HG03066 (cell line): ENCODE measurements at regions not wholly inside any gene's neighbourhood (a gene's known extent, or its start where the extent isn't known, plus 50 kb on each side); places are given as distances from the start of the nearest gene placed in this dataset.

ENCODE experiments used
- ATAC-seq: cut with Tn5 transposase; IDR thresholded peaks from one replicate; pipeline ENCODE4 v1.9.1; 2021; ENCODE audit warnings: low read depth; ENCODE audit not compliant: unreplicated experiment

DNA sequence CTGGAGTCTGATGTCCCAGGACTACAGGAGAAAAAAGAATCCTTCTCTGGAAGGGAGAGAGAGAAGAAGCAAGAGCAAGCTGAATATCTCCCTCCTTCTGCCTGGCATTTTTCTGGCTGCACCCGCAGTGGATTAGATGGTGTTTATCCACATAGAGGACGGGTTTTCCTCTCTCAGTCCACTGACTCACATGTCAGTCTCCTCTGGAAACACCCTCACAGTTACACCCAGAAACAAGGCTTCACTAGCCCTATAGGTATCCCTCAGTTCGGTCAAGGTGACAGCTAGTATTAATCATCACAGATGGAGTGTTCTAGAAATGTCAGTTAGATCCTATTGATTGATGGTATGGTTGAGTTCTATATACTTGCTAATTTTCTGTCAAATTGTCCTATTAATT lies 87.9 kb downstream of the RHOU start:
- ATAC-seq: no peak

DNA sequence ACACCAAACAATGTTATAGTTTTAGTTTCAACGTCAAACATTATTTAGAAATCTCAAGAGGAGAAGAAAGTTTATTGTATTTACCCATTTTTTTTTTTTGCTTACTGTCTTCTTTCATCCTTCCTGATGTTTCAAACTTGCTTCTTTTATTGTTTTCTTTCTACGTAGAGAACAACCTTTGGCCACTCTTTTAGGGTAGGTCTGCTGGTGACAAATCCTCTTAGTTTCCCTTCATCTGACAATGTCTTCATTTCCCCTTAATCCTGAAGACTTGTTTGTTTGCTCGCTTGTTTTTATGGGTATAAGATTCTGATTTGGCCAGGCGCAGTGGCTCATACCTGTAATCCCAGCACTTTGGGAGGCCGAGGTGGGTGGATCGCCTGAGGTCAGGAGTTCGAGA lies 89.1 kb downstream of the RHOU start:
- ATAC-seq: no peak

DNA sequence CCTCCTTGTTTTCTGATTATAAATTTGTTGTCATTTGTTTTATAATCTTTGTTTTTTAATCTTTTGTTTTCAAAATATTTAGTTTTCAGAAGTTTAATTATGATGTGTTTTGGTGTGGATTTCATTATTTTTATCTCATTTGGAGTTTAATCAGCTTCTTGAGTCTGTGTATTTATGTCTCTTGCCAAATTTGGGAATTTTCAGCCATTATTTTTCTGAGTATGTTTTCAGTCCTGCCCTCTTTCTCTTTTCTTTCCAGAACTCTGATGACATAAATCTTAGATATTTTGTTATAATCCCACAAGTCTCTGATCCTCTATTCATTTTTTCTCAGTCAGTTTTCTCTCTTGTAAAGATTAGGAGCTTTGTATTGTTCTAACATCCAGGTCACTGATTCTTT lies 89.8 kb downstream of the RHOU start:
- no peak for ATAC-seq

GRCh38 chr1:228825840-228826484 lies 90.7 kb downstream of the RHOU start:
- peak; percentile 70 for ATAC-seq

- no peak for ATAC-seq
Observed at GRCh38 chr1:228827019-228827418, 91.7 kb downstream of the RHOU start.

- no peak for ATAC-seq
Observed at GRCh38 chr1:228828151-228828550, 92.9 kb downstream of the RHOU start.

- ATAC-seq: no peak
Observed at GRCh38 chr1:228830185-228830953, 95.1 kb downstream of the RHOU start.

- peak; percentile 81 for ATAC-seq
Observed at GRCh38 chr1:228830954-228831481, 95.7 kb downstream of the RHOU start.

GRCh38 chr1:228833911-228834688 lies 98.8 kb downstream of the RHOU start:
- no peak for ATAC-seq

- ATAC-seq: no peak
Observed at GRCh38 chr1:228835456-228835855, 100.2 kb downstream of the RHOU start.

DNA sequence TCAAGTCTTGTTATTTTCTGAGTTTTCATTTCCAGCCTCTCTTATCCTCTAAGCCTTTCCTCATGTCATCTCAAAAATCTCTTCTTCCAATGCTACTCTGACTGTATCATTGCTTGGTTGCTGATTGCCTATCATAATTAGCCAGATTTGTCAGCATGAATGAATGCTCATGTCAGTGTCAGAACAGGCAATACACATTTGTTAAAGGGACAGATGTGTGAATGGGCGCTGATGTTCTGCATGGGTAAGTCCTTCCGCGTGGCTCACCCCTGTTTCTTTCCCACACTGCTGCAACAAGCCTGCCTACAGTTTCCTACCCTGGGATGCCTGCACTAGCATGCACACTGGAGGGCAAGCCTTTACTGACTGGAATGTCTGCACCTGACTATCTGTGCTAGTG lies 100.6 kb downstream of the RHOU start:
- no peak for ATAC-seq

DNA sequence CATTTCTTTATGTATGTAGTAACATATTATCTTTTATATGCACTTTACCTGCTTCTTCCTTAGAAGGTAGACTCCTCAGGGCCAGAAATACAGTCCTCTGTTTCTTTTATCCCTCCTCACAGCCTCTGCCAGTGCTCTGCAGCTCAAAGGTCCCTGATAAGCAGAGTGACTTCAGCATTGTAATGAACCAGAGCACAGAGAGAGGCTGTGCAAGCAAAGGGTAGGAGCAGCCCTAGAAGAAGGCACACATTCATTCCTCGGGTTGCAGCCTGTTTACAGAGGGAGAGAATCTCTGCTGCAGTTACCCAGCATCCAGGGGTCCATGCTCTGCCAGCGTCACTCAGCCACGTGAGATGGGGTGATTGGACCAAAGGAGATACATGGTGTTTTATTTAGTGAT lies 101.1 kb downstream of the RHOU start:
- no peak for ATAC-seq

- no peak for ATAC-seq
Observed at GRCh38 chr1:228837032-228837431, 101.8 kb downstream of the RHOU start.

DNA sequence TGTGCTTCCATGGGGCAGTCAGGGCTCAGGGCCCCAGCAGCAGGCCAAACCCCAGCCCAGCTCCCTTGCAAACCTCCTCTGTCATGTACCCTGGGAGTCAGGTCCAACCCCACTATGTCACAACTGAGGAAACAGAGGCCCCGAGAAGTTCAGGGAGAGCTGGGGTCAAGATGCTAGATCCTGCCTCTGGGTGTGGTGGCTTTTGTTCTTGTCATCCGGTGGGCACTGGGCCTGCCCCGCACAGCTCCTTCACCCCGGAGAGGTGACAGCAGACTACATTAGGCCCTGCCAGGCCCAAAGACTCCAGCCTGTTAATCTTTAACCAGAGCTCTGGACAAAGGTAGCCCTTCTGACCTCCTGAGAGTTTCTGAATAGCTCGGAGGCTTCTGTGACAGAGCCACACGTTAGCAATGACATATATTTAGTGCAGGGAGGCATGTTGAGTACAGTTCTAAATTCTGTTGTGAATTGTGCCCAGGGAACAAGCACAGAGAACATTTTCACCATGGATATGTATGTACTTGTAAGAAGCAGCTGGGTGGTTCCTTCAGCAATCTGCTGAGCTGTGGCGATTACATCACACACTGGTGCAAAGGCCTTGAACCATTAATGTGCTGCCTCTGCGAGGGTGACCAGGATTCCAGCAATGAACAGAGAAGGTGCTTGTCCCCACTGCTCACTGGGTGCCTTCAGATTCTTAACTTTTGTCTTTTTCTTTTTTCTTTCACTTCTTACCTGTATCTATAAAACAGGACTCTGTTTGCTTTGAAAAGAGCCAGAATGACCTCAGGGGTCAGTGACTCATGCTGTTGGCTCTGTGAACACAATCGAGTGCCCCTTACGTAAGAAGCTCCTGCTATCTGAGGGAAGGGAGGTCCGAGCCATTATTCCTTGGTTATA lies 102.8 kb downstream of the RHOU start:
- ATAC-seq: peak; percentile 82

DNA sequence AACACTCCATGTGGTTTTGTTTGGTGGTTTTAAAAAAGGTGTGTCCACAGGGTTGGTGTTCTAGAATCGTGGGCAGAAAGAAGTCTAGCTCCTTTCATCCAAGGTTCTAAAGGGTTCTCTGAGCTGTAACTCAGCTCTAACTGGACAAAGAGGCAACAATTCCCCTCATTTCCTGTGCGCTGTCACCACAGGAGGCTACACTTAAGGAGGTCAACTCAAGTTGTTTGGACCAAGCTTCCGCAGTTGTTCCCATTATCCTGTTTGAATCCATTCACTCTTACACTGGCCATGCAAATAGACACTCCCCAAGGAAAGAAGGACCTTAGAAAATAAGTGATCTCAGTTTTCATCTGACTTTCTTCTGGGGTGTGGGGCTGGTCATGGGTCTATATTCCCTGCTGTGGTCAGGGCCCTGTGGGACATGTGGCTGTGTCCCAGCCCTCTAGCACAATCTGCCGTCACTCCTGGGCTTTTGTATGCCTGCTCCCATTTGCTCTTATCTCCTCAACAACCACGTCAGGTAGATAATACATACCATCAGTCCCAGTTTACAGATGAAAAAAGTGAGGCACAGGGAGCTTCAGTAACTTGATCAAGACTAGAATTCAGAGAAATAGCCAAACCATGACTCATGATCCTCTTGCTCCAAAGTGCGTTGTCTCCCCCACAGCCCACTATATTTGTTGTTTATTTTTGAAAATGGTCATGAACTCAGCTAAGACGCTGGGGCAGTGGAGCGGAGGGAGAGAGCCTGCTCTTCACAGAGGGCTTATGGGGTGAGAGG lies 103.6 kb downstream of the RHOU start:
- ATAC-seq: no peak

GRCh38 chr1:228839656-228840055 lies 104.4 kb downstream of the RHOU start:
- no peak for ATAC-seq

DNA sequence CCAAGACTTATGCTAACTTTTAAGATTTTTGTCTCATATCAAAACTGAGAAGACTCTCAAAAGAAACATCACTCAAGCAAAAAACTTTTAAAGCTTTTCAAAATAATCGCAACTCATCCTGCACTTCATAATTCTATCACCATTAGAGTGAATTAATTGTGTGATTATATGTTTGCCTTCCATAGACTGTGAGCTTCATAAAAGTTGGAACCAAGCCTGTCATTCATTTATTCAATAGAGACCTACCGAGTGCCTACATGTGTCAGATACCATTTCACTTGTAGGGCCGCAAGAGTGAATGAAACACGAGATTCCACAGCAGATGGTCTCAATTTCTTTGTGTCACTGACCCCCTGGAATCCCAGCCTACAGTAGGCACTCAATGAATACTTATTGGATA lies 106.4 kb downstream of the RHOU start:
- ATAC-seq: no peak

DNA sequence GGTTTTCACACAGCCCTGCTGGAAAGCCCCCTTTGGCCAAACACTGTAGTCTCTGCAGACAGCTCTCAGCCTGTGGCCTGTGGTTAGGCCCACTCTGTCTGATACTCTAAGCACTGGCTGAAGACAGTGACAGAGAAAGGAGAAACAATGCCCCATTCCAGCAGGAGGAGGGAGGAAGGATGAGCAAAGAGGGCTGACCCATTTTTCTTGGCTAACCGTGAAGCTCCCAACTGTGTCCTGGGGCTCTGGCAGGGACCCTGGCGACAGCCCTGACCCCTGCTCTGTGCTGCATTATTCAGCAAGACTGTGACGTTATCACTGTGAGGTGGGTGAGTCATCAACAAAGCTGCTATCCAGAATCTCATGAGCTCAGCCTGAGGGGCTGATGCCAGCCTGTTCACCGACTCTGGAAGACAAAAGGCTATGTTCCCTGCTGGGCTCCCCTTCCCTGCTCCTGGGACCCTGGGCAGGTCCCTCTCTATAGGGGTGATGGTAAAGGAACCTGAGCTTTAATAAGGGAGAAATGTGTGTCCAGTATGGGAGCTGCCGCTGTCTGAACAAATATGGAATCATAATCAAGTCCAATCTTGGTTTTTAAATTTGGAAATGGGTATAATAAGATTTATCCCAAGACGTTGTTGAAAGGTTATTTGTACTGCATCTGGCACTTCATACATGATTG lies 107.0 kb downstream of the RHOU start:
- no peak for ATAC-seq

- no peak for ATAC-seq
Observed at GRCh38 chr1:228845101-228845500, 109.8 kb downstream of the RHOU start.
